HG02798 (cell line): ENCODE measurements at regions not wholly inside any gene's neighbourhood (a gene's known extent, or its start where the extent isn't known, plus 50 kb on each side); places are given as distances from the start of the nearest gene placed in this dataset.

Experiments used
- ATAC-seq: cut with Tn5 transposase; IDR thresholded peaks from one replicate; pipeline ENCODE4 v1.9.1; 2021; ENCODE audit warnings: mild to moderate bottlenecking; ENCODE audit not compliant: unreplicated experiment, poor library complexity

GRCh38 chr11:111099028-111099713 is 146.4 kb upstream of the POU2AF2 start:
- ATAC-seq, result no peak

GRCh38 chr11:111098091-111098490 is 147.4 kb upstream of the POU2AF2 start:
- no peak for ATAC-seq

- no peak for ATAC-seq
Observed at GRCh38 chr11:111097191-111097590, 148.3 kb upstream of the POU2AF2 start.

- ATAC-seq, result no peak
Observed at GRCh38 chr11:111095327-111095726, 150.2 kb upstream of the POU2AF2 start.

- ATAC-seq, result no peak
Observed at GRCh38 chr11:111093061-111093460, 152.5 kb upstream of the POU2AF2 start.

- ATAC-seq, result no peak
Observed at GRCh38 chr11:111091321-111091938, 154.1 kb upstream of the POU2AF2 start.

- no peak for ATAC-seq
Observed at GRCh38 chr11:111089759-111090158, 155.8 kb upstream of the POU2AF2 start.

GRCh38 chr11:111088847-111089355 is 156.6 kb upstream of the POU2AF2 start:
- no peak for ATAC-seq

- ATAC-seq, result no peak
Observed at GRCh38 chr11:111086058-111086457, 159.5 kb upstream of the POU2AF2 start.

- ATAC-seq, result no peak
Observed at GRCh38 chr11:111082664-111083063, 162.9 kb upstream of the POU2AF2 start.

- no peak for ATAC-seq
Observed at GRCh38 chr11:111081021-111081511, 164.5 kb upstream of the POU2AF2 start.

- ATAC-seq, result no peak
Observed at GRCh38 chr11:111077530-111078322, 167.8 kb upstream of the POU2AF2 start.

GRCh38 chr11:111069066-111069465 is 176.5 kb upstream of the POU2AF2 start:
- ATAC-seq, result no peak

- no peak for ATAC-seq
Observed at GRCh38 chr11:111067994-111068393, 177.5 kb upstream of the POU2AF2 start.

GRCh38 chr11:111066846-111067245 is 178.7 kb upstream of the POU2AF2 start:
- no peak for ATAC-seq

GRCh38 chr11:111063726-111064517 is 181.6 kb upstream of the POU2AF2 start:
- ATAC-seq, result no peak

GRCh38 chr11:111062420-111062819 is 183.1 kb upstream of the POU2AF2 start:
- ATAC-seq, result no peak

GRCh38 chr11:111059726-111060125 is 185.8 kb upstream of the POU2AF2 start:
- ATAC-seq, result no peak

GRCh38 chr11:111049131-111049530 is 196.4 kb upstream of the POU2AF2 start:
- ATAC-seq, result no peak

GRCh38 chr11:111047374-111047773 is 198.2 kb upstream of the POU2AF2 start:
- no peak for ATAC-seq
